ENCODE measurements at regions not wholly inside any gene's neighbourhood (a gene's known extent, or its start where the extent isn't known, plus 50 kb on each side); places are given as distances from the start of the nearest gene placed in this dataset.
A peak's percentile ranks its signal among the peaks of the same experiment; 100 is the strongest.
"Not testable (repeated sequence)": the region's sequence is repeated elsewhere in the genome, so short reads cannot be mapped to it uniquely, and the experiment has no call there.

- not testable (repeated sequence) for DNase-seq (ENCODE audit: low read depth); H3K4me3 ChIP-seq (ENCODE audit: low read depth, low read length)
Observed at GRCh38 chr12:76292891-76293290, 55.3 kb downstream of the BBS10 start.

DNA sequence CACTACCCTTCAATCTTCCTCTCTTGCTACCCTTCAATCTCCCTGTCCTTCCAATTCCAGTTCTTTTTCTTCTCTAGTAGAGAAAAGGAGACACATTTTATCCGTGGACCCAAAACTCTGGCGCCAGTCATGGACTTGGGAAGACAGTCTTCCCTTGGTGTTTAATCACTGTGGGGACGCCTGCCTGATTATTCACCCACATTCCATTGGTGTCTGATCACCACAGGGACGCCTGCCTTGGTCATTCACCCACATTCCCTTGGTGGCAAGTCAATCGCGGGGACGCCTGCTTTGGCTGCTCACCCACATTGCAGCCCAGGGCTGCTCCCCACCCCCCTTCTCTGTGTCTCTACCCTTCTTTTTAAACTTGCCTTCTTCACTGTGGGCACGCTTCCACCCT lies 55.9 kb downstream of the BBS10 start:
- H3K4me3 ChIP-seq (ENCODE audit: low read depth, low read length); DNase-seq (ENCODE audit: low read depth): not testable (repeated sequence)

DNA sequence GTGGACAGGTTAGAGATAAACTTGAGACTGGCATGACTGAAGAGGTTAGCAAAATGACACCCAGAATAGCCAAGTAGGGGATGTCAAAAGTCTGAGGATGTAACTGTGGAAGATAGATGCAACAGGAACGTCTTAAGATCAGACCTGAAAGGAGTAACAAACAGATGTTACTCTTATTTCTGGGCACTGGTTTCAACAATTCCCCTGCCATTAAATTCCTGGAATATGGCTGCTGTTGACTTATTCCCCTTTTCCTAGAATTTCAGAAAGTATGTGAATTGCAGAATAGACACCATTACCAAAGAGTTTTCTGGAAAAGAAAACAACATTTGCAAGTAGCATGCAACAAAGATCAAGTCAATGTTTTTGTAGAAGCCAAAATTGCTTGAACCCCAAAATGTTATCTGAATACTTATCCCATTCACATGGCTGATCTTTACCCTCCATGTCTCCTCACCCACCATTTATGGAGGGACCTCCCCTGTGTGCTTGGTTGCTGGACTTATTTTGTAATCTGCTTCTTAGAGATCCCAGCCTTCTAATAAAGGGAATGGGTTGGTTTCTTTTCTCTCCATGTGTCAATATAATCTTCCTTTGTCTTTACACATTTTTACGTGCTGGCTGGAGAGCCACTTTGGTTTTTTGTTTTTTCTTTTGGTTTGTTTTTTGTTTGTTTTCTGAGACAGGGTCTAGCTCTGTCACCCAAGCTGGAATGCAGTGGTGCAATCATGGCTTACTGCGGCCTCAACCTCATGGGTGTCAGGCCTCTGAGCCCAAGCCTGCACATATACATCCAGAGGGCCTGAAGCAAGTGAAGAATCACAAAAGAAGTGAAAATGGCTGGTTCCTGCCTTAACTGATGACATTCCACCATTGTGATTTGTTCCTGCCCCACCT lies 57.0 kb downstream of the BBS10 start:
- TF ChIP-seq, protein P1, sequence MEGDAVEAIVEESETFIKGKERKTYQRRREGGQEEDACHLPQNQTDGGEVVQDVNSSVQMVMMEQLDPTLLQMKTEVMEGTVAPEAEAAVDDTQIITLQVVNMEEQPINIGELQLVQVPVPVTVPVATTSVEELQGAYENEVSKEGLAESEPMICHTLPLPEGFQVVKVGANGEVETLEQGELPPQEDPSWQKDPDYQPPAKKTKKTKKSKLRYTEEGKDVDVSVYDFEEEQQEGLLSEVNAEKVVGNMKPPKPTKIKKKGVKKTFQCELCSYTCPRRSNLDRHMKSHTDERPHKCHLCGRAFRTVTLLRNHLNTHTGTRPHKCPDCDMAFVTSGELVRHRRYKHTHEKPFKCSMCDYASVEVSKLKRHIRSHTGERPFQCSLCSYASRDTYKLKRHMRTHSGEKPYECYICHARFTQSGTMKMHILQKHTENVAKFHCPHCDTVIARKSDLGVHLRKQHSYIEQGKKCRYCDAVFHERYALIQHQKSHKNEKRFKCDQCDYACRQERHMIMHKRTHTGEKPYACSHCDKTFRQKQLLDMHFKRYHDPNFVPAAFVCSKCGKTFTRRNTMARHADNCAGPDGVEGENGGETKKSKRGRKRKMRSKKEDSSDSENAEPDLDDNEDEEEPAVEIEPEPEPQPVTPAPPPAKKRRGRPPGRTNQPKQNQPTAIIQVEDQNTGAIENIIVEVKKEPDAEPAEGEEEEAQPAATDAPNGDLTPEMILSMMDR (IDR thresholded peaks at IDR 0.05; ENCODE audit: insufficient read depth, low read length) = no peak

GRCh38 chr12:76288218-76288617 lies 60.0 kb downstream of the BBS10 start:
- H3K4me3 ChIP-seq (ENCODE audit: low read depth, low read length) = no peak overlapping the region
- DNase-seq (ENCODE audit: low read depth) = no peak
- TF ChIP-seq, protein P1 (IDR thresholded peaks at IDR 0.05; ENCODE audit: insufficient read depth, low read length) = no peak

More for the DNA sequence above, 57.0 kb downstream of the BBS10 start:
- DNase-seq (ENCODE audit: low read depth) = no peak
- H3K4me3 ChIP-seq (ENCODE audit: low read depth, low read length) = no peak overlapping the region

- DNase-seq (ENCODE audit: low read depth) = peak; percentile 52
- TF ChIP-seq, protein P1 (IDR thresholded peaks at IDR 0.05; ENCODE audit: insufficient read depth, low read length) = no peak
- H3K4me3 ChIP-seq (ENCODE audit: low read depth, low read length) = no peak overlapping the region
Observed at GRCh38 chr12:76284816-76285750, 63.1 kb downstream of the BBS10 start.

- TF ChIP-seq, protein P1 (IDR thresholded peaks at IDR 0.05; ENCODE audit: insufficient read depth, low read length) = no peak
- DNase-seq (ENCODE audit: low read depth) = no peak
- H3K4me3 ChIP-seq (ENCODE audit: low read depth, low read length) = no peak overlapping the region
Observed at GRCh38 chr12:76282744-76283143, 65.5 kb downstream of the BBS10 start.

GRCh38 chr12:76277480-76277879 lies 70.7 kb downstream of the BBS10 start:
- peak; percentile 80 for DNase-seq (ENCODE audit: low read depth)
- TF ChIP-seq, protein P1 (IDR thresholded peaks at IDR 0.05; ENCODE audit: insufficient read depth, low read length) = no peak
- no peak overlapping the region for H3K4me3 ChIP-seq (ENCODE audit: low read depth, low read length)
